Tibial artery (tissue), 4 donors: ENCODE measurements at regions not wholly inside any gene's neighbourhood (a gene's known extent, or its start where the extent isn't known, plus 50 kb on each side); places are given as distances from the start of the nearest gene placed in this dataset.

ENCODE experiments used
- DNase-seq, 2 donors: peaks; one replicate each; pipeline ENCODE4 v3.0.0-alpha.2; 2019
- H3K27ac ChIP-seq, 2 donors: fragments of 200-600 bp; sonication (generic) in 1 of 2; 1 replicate in 1 of 2; 2 replicates in 1 of 2; pipeline ENCODE4 v1.5.1; 2018 to 2019; ENCODE audit warnings: mild to moderate bottlenecking in 1 of 2
- H3K27me3 ChIP-seq, 2 donors: fragments of 200-600 bp; sonication (generic) in 1 of 2; one replicate each; pipeline versions ENCODE4 v1.5.1 to v1.6.0; 2016 to 2019
- H3K36me3 ChIP-seq, 3 donors: fragments of 200-600 bp; sonication (generic) in 2 of 3; one replicate each; pipeline ENCODE4 v1.5.1; 2016 to 2019; ENCODE audit warnings: mild to moderate bottlenecking in 2 of 3
- H3K4me1 ChIP-seq, 4 donors: fragments of 200-600 bp; sonication (generic) in 2 of 4; 1 replicate in 3 of 4; 2 replicates in 1 of 4; pipeline ENCODE4 v1.5.1; 2016 to 2019
- H3K4me3 ChIP-seq, 2 donors: fragments of 200-600 bp; sonication (generic) in 1 of 2; 1 replicate in 1 of 2; 2 replicates in 1 of 2; pipeline ENCODE4 v1.5.1; 2018 to 2019; ENCODE audit warnings: mild to moderate bottlenecking in 2 of 2
- H3K9me3 ChIP-seq, 3 donors: fragments of 200-600 bp; sonication (generic) in 1 of 3; one replicate each; pipeline ENCODE4 v1.5.1; 2016 to 2019
- CTCF ChIP-seq, 2 experiments: fragments of 200-600 bp in 1 of 2; fragments of 450-650 bp in 1 of 2; IDR thresholded peaks; one replicate each; pipeline ENCODE4 v1.5.1; 2017 to 2019; ENCODE audit warnings: antibody characterized with exemption in 2 of 2, mild to moderate bottlenecking in 1 of 2, moderate library complexity in 1 of 2
- intact Hi-C: fragments of 100-400 bp; cut with DNase I; formaldehyde crosslinking; loops from one replicate; pipeline ENCODE4 v1.15.0; 2023; ENCODE audit warnings: low total_unique reads

- no peaks in the 10 kb centered on the region for H3K9me3 ChIP-seq
- no peaks in the 10 kb centered on the region for H3K4me1 ChIP-seq
- TF ChIP-seq CTCF (IDR thresholded peaks at IDR 0.05): no peak
- no peaks in the 10 kb centered on the region for H3K27me3 ChIP-seq
- no peaks in the 10 kb centered on the region for H3K36me3 ChIP-seq
- DNase-seq: no peak
- H3K27ac ChIP-seq: no peak overlapping the region
- intact Hi-C loops: no loop called here
- H3K4me3 ChIP-seq: no peak overlapping the region
Measured at GRCh38 chr2:78355967-78356366, 669.5 kb upstream of the REG3G start.

- intact Hi-C loops: no loop called here
- Histone ChIP-seq H3K9me3 (no peaks in the 10 kb centered on the region), H3K4me3 (no peak overlapping the region), H3K27me3 (no peaks in the 10 kb centered on the region), H3K4me1 (no peaks in the 10 kb centered on the region), H3K27ac (no peak overlapping the region), H3K36me3 (no peaks in the 10 kb centered on the region)
- DNase-seq: no peak
- TF ChIP-seq CTCF (IDR thresholded peaks at IDR 0.05): no peak
Measured at GRCh38 chr2:78383576-78383975, 641.9 kb upstream of the REG3G start.

GRCh38 chr2:78397198-78397597 is 628.3 kb upstream of the REG3G start:
- no peaks in the 10 kb centered on the region for H3K9me3 ChIP-seq
- H3K27me3 ChIP-seq: no peaks in the 10 kb centered on the region
- H3K4me1 ChIP-seq: no peaks in the 10 kb centered on the region
- DNase-seq: no peak
- intact Hi-C loops: no loop called here
- H3K27ac ChIP-seq: no peak overlapping the region
- no peaks in the 10 kb centered on the region for H3K36me3 ChIP-seq
- TF ChIP-seq CTCF (IDR thresholded peaks at IDR 0.05): no peak
- no peak overlapping the region for H3K4me3 ChIP-seq

- H3K4me3 ChIP-seq: no peak overlapping the region
- H3K27ac ChIP-seq: no peak overlapping the region
- H3K27me3 ChIP-seq: no peaks in the 10 kb centered on the region
- intact Hi-C loops: no loop called here
- no peaks in the 10 kb centered on the region for H3K9me3 ChIP-seq
- H3K36me3 ChIP-seq: no peaks in the 10 kb centered on the region
- no peak for DNase-seq
- H3K4me1 ChIP-seq: no peaks in the 10 kb centered on the region
- TF ChIP-seq CTCF (IDR thresholded peaks at IDR 0.05): no peak
Measured at GRCh38 chr2:78407960-78408794, 617.3 kb upstream of the REG3G start.

- H3K9me3 ChIP-seq: no peaks in the 10 kb centered on the region
- H3K36me3 ChIP-seq: no peaks in the 10 kb centered on the region
- no peak overlapping the region for H3K27ac ChIP-seq
- intact Hi-C loops: no loop called here
- H3K4me1 ChIP-seq: no peaks in the 10 kb centered on the region
- no peak overlapping the region for H3K4me3 ChIP-seq
- no peak for DNase-seq
- no peaks in the 10 kb centered on the region for H3K27me3 ChIP-seq
- TF ChIP-seq CTCF (IDR thresholded peaks at IDR 0.05): no peak
Measured at GRCh38 chr2:78408795-78409118, 616.7 kb upstream of the REG3G start.

- no peak for TF ChIP-seq CTCF (IDR thresholded peaks at IDR 0.05)
- H3K36me3 ChIP-seq: no peaks in the 10 kb centered on the region
- H3K27ac ChIP-seq: no peak overlapping the region
- H3K27me3 ChIP-seq: no peaks in the 10 kb centered on the region
- no peaks in the 10 kb centered on the region for H3K9me3 ChIP-seq
- no peak overlapping the region for H3K4me3 ChIP-seq
- no peak for DNase-seq
- no peaks in the 10 kb centered on the region for H3K4me1 ChIP-seq
- intact Hi-C loops: no loop called here
Measured at GRCh38 chr2:78411303-78411702, 614.2 kb upstream of the REG3G start.
